Body of pancreas (tissue), 4 donors: ENCODE measurements at regions not wholly inside any gene's neighbourhood (a gene's known extent, or its start where the extent isn't known, plus 50 kb on each side); places are given as distances from the start of the nearest gene placed in this dataset.
"Not testable (repeated sequence)": the region's sequence is repeated elsewhere in the genome, so short reads cannot be mapped to it uniquely, and the experiment has no call there.

Experiments
- CTCF ChIP-seq, 7 experiments: fragments of 450-650 bp in 4 of 7; fragments of 200-600 bp in 3 of 7; sonication (generic) in 3 of 7; IDR thresholded peaks; one replicate each; pipeline ENCODE4 v1.5.1; 2016 to 2019; ENCODE audit warnings: antibody characterized with exemption in 7 of 7
- POLR2A ChIP-seq, 3 donors: fragments of 450-650 bp; IDR thresholded peaks; one replicate each; pipeline ENCODE4 v1.6.1; 2016; ENCODE audit warnings: antibody characterized with exemption in 3 of 3, mild to moderate bottlenecking in 2 of 3

- not testable (repeated sequence) for TF ChIP-seq CTCF, POLR2A (IDR thresholded peaks at IDR 0.05)
Measured at GRCh38 chr2:131607056-131607455, 79.4 kb downstream of the CCDC74A start.
